Stimulated activated CD4-positive, alpha-beta T cell treated with anti-CD3 and anti-CD28 coated beads, TNF-alpha, amount 100 ng/mL, for 1 hour (primary cell): ENCODE measurements at regions not wholly inside any gene's neighbourhood (a gene's known extent, or its start where the extent isn't known, plus 50 kb on each side); places are given as distances from the start of the nearest gene placed in this dataset.
A peak's percentile ranks its signal among the peaks of the same experiment; 100 is the strongest.

Experiments used
- DNase-seq, 3 donors: peaks; one replicate each; pipeline ENCODE4 v3.0.0-alpha.2; 2020; ENCODE audit warnings: low read depth in 3 of 3, low spot score in 1 of 3

DNA sequence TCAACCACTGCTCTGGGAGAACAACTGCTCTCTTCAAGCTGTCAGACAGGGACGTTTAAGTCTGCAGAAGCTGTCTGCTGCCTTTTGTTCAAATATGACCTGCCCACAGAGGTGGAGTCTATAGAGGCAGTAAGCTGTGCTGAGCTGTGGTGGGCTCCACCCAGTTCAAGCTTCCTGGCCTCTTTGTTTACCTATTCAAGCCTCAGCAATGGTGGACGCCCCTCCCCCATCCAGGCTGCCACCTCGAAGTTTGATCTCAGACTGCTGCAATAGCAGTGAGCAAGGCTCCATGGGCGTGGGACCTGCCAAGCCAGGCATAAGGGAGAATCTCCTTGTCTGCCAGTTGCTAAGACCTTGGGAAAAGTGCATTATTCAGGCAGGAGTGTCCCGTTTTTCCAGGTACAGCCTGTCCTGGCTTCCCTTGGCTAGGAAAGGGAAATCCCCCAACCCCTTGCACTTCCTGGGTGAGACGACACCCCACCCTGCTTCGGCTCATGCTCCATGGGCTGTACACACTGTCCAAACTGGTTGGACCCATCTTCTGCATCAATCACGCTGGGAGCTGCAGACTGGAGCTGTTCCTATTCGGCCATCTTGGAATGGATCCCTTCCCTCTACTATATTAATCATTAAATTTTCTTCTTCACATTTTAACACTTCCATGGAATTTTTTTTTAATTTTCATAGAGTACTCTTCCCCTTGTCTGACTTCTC is 167.0 kb upstream of the UBE2E2 start:
- DNase-seq: peak in 1 of 3 donors; percentile 4

DNA sequence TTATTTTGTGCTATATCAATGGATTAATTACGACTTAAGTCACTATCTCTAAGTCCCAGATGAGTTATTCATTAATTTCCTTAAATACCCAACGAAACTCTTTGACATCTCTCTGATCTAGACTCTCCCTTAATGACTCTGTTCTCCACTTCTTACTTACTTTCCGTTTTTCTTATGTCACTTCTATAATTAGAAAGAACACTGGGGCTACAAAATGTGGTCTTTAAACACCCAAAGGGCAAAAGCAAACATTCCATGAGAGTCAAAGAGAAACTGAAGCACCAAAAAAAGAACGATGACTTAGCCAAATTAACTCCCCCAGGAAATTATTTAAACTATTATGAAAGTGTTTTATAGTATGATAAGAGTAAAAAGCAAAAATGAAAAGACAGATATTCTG is 166.4 kb upstream of the UBE2E2 start:
- no peak for DNase-seq

DNA sequence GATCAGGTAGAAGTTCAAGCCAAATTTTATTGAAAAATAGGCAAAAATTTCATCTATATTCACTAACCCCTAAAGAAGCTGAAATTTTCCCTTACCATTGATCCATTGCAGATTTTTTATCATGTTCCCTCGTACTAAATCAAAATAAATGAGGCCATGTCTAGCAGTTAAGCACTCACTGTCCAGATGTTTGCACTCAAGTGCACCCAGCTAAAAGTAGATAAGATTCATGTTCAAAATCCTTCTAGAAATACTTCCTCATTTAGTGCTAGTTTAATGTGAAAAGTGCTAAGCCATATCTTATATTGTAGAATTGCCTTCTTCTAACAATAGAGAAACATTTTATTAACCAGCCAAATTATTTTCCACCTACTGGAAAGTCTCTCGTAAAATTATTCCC is 164.7 kb upstream of the UBE2E2 start:
- no peak for DNase-seq

DNA sequence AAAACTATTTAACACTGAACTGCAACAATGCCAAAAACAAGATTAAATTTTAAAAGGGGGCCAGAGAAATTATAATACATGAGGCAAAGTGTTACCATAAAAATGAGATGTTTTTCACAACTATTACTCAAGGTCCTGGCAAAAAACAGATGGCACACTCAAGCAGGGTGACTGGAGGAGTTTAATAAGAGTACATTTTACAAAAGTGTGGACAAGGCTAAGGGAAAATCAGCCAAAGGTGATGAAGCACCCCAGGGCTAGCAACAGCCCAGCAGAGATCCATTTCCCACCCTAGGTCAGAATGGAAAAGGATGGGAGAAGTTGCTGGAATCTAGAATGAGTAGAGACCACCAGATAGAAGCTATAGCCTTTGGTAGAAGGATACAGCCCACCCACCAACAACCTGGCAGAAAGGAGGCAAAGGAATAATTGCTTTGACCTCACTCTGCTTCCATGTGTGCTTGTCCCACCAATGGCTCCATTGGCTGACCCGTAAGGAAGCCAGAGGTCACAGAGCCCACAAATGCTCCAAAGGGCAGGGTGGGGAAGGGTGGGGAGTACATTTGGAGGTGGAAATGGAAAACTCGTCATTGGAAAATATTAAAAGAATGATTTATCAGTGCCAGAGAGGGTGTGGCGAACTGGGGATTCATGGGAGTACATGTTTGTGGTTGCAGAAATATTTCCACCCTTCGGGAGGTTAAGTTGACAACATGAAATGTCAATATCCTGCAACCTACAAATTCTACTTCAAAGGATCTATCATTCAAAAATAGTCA is 161.0 kb upstream of the UBE2E2 start:
- DNase-seq: no peak

DNA sequence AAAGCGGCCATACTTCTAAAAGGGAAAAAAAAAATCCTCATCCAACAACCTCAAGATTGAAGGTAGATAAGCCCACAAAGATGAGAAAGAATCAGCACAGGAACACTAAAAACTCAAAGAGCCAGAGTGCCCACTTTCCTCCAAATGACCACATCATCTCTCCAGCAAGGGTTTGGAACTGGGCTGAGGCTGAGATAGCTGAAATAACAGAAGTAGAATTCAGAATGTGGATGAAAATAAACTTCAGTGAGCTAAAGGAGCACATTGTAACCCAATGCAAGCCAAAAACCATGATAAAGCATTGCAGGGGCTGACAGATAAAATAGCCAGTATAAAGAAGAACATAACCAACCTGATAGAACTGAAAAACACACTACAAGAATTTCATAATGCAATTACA is 158.7 kb upstream of the UBE2E2 start:
- no peak for DNase-seq

DNA sequence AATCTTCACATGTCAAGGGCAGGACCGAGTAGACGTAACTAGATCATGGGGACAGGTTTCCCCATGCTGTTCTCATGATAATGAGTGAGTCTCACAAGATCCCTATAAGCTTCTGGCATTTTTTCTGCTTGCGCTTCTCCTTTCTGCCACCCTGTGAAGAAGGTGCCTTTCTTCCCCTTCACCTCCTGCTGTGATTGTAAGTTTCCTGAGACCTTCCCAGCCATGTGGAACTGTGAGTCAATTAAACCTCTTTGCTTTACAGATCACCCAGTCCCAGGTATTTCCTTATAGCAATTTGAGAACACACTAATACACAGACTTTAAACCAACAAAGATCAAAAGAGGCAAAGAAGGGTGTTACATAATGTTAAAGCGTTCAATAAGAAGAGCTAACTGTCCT is 156.6 kb upstream of the UBE2E2 start:
- no peak for DNase-seq

DNA sequence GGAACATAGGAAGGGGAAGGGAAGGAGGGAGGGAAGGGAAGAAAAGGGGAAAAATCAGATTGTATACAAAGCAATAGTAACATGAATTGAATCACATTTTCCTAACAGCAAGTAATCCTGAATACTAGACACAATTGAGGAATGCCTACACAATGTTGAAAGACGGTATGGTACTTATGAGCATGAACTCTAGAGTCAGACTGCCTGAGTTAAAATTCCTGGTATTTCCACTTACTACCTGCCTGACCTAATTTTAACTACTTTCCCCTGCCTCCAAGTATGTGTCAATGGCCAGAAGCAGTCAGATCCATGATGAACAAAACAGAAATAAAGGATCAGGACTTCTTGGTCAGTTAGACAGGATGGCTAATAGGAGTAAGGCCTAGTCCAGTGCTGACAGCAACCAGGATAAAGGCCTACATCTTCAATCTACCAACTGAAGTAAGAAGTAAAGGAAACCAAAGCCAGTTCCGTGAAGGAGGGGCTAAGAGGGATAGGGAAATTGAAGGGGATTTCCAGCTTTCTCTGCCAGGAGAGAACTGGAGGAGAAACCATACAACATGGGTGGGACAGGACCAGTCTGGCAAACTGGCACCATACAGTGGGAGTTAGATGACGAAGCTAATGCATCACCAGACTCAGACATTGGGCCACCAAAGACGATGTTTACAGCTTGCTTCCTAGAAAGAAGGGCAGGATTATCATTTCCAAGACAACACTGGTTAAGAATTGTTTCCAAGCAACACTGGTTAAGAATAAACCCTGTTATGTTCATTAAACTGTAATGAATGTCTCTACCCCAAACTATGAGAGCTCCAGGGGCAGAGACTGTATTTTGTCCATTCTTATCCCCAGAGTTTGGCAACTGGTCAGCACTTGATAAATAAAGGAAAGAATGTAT is 151.6 kb upstream of the UBE2E2 start:
- DNase-seq: no peak

DNA sequence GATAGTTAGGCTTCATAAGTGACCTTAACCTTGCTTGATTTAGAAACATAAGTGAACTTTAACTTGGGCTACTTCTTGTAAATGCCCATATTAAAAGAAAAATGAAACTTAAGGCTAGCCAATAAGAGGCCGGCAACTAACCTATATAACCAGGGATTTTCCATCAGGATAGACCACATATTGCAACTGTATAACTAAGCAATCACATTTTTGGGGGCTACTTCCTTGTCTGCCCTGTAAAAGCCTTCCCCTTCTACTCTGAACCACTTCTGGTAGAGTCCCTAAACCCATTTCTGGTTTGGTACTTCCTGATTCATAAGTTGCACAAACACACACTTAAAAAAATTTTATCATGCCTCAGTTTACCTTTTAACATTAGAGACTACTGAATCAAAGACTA is 150.9 kb upstream of the UBE2E2 start:
- DNase-seq: no peak

DNA sequence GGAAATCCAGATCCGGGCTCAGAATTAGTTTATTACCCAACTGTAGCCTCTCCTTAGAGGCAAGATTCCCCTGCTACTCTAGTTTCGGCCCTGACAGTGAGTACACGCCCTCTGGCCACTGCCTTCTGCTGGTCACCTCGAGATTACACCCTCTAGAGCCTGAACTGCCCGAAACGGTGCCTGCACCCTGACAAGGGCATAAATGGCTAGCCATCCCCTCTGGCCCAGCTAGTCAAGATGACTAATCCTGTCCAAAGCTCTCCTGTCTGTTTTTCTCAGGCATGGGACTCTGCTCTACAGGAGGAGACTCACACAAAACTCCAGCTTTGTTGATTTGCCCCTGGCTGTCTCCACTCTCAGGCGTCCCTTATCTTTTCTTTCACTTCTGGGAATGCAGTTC is 150.5 kb upstream of the UBE2E2 start:
- DNase-seq: no peak

DNA sequence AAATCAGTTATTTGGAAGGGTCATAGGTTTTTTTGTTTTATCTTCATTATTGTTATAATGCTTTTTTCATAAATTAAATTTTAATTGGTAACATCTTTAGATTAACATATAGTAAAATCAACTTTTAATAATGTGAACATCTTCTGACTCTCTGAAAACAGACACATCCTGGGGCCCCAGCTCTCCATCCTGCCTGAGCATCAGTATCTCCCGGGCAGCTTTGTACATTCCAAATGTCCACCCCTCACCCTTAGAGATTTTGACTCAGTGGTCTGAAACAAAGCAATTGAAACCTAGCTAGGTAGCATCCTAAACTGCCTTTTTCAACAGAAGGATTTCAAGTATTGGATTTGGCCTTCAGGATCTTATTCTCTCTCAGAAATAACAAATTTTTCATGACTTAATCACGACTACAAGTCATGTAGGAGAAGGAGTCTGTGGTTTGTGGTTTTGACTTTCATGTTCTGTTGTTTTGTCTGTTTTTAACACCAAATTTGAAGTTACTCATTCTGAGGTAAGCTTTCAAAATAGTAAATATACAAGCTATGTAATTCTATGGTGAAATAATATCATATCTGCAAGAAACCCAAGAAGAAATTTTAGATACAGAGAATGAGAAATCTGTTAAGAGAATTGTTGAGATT is 147.3 kb upstream of the UBE2E2 start:
- DNase-seq: no peak

DNA sequence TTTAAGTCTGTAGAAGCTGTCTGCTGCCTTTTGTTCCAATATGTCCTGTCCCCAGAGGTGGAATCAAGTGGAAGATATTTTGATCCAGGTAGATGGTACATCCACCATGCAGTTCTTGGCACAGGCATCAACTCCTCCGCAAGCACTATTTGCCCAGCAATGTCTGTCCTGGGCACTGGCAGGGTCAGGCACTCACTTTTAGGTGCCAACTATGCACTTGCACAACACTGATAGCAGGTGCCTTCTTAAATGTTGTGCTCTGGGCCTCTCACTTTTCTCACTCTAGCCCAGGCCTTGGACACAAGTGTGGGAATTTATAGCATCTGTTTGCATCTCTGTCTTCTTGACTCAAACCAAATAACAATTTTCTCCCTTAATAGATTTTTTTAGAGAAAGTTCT is 140.5 kb upstream of the UBE2E2 start:
- DNase-seq: no peak

DNA sequence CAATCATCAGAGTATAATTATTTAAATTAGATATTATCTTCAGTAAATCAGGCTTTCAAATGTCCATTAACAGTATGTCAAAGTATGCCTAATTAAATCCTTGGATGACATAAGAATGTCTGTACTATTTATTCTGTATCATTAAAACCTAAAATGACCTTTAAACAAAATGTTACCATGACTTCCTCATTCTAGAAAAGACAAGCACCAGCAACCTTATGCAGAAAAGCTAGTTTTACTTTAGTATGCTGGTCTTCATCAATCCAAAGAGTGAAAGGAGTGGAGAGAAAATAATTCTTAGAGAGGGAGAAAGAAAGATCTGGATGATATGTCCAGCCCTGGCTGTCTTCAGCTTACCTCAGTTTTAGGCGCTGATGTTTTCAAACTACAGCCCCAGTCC is 140.1 kb upstream of the UBE2E2 start:
- no peak for DNase-seq

DNA sequence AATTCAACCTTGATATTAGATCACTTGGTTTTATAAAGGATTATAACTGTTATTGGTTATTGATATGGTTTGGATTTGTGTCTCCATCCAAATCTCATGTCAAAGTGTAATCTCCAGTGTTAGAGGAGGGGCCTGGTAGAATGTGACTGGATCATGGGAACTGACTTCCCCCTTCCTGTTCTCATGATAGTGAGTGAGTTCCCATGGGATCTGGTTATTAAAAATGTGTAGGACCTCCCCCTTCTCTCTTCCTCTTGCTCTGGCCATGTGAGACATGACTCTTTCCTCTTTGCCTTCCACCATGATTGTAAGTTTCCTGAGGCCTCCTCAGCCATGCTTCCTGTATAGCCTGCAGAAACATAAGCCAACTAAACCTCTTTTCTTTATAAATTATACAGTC is 136.0 kb upstream of the UBE2E2 start:
- no peak for DNase-seq

DNA sequence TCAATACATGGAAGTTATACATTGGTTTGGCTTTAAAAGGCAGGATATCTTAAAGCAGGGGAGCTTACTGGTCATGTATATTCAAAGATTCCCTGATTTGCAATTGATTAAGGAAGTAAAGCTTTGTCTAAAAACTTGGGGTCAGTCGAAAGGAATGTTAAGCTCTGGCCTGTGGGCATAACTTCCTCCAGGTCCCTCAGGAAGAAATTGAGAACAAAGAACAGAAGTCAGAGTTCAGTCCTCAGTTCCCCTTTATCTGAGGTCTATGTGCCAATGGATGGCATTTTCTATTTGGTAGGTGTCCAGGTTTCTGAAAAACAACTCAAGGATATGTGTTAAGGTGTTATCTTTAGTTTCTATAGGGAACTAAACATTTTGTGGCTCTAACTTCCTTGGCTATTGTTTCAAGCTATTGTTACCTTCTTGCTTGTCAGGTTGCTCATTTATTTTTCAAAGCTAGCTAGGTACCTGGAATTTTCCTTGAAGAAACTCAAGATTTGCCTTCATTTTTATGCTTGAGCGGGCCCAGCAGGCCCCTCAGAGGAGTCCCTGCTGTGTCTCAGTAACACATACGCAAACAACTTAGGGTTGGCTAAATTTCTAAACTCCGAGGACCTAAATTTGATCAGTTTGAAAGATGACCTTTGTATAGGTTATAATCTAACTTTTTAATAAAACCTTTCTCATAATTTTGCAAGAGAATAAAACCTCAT is 135.0 kb upstream of the UBE2E2 start:
- DNase-seq: no peak

DNA sequence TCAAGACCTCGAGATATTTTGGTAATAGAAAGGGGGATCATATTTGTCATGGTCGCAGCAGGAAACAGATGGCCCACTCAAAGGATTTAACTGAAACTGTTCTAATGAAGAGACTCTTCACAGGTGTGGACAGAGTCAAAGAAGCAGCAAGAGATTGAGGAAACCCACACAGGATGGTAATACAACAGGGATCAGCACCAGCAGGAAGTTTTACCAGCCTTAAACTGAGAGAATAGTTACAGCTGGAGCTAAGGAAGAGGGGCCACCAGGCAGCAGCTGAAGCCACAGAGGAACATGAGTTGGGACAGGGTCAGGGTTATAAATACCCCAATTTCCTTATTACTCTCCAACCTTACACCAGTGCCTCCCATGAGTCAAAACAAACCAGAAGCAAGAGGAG is 131.8 kb upstream of the UBE2E2 start:
- no peak for DNase-seq

DNA sequence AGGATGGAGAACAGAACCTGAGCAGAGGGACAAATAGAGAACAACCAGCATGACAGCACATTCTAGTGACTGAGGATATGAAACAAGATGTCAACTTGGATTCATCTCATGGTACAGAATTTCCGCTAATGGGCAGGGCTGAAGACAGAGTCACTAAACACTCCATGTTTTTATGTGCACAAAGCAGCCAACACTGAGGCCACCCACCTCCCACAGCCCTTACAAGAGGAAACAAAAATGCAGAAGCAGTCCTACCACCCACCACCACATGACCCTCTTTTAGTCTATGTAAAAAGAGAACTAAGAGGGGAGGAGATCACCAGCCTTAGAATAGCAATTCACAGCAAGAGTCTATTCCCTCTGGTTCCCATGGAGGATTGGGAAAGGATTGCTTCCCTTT is 131.4 kb upstream of the UBE2E2 start:
- DNase-seq: no peak

DNA sequence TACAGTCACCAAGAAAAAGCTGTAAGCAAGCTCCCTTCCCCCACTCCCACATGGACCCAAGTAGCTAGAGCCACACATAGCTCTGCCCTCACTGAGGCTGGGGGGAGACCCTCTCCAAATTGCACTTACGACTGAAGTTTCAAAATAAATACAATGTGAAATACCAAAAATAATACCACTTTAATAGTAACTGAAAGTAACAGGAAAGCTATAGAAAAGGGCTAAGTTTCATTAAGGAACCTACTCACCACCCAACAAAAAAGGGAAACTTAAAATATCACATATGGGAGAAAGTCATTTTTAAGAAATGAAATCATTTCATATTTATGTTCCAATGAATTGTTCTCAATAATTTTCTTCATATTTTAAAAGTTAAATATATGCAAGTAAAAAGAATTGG is 130.4 kb upstream of the UBE2E2 start:
- no peak for DNase-seq

DNA sequence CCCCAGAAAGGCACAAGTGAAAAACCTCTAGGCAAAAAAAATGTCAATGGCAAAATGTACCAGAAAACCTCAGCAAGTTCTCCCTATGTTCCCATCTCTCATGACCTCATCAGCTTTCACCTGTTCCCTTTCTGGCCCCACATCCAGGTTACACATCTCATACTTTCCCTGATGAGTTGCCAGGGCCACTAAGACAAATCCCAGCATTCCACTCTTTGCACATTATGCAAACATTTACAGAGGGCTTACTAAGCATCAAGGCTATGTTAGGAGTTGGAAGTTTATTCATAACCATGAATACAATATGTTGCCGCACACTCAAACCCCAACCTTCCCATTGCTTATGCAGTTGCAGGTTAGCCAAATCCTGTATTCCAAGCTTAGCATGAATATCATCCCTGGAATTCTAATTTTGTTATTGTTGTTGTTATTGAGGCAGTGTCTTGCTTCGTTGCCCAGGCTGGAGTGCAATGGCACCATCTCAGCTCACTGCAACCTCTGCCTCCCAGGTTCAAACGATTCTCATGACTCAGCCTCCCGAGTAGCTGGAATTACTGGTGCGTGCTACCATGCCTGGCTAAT is 129.3 kb upstream of the UBE2E2 start:
- DNase-seq: no peak

DNA sequence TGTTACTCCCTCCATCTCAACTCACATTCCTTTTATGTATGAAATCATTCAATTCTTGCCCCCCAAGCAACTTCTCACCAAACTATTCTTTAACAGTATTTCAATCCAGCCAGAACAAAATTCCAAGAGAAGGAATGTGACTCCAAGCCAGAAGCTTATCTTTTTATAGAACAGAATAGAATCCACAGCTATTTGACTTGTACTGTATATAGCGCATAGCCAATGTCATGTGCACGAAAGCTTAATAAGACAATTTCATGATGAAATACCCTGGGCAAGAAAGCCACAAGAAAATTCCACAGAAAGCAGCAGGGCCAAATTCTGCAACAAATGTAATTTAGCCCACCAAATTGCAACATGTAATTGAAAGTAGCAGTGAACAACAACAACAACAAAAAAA is 127.6 kb upstream of the UBE2E2 start:
- no peak for DNase-seq

DNA sequence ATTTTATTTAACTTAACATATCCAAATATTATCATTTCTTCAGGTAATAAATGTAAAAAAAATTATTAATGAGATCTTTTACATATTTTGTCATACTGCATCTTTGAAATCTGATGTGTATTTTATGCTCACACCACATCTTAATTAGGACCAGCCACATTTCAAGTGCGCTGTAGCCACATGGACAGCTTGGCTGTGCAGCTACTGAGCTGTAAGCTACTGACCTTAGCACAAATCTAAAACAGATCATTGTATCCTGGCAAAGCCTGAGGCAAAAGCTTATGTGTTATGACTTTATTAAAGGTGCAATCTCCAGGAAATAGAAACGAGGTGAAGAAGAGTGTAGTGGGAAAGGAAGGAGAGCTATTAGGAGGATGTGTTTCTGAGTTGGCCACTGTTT is 126.7 kb upstream of the UBE2E2 start:
- no peak for DNase-seq
